ENCODE measurements at regions not wholly inside any gene's neighbourhood (a gene's known extent, or its start where the extent isn't known, plus 50 kb on each side); places are given as distances from the start of the nearest gene placed in this dataset.

DNA sequence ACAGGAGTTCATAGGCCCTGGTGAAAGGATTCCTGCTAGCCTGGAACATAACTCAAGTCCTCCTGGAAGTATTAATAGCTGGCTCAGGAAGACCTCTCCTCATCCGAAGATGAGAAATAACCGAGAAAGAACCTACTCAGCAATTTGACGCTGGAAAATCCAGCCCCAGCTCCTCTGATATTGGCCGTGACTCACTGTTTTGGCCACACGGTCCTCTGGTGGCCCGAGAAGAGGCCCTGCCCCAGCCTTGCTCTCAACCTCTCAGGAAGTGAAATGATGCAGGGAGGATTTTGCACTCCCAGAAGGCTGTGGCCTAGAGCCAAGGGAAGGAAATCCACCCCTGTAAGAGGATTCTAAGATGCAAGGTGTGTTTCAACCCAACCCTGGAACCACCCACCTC, 121.6 kb downstream of the MTPAP start:
- Histone ChIP-seq H3K79me2 (ENCODE audit: insufficient read depth, low read depth, low read length) (no peaks in the 10 kb centered on the region), H3K9me2 (ENCODE audit: insufficient read depth, low read length) (no peaks in the 10 kb centered on the region), H3K4me1 (ENCODE audit: insufficient read depth, low read length, poor library complexity, severe bottlenecking) (peaks cover 8% of the 10 kb centered on the region), H3K4me2 (ENCODE audit: low read length) (no peak overlapping the region), H4K20me1 (ENCODE audit: insufficient read depth, low read length) (no peaks in the 10 kb centered on the region), H2AFZ (ENCODE audit: low read length) (no peak overlapping the region), H3K27ac (ENCODE audit: low read depth, low read length, poor library complexity, severe bottlenecking) (no peak overlapping the region), H3K4me3 (ENCODE audit: low read depth, low read length, poor library complexity, severe bottlenecking) (no peak overlapping the region), H3K36me3 (ENCODE audit: insufficient read depth, low read length) (no peaks in the 10 kb centered on the region), H3K9me3 (ENCODE audit: low read length) (no peaks in the 10 kb centered on the region)
- intact Hi-C loops (cut with micrococcal nuclease; ENCODE audit: unreplicated experiment): no loop called here
- POLR2A ChIA-PET: interaction anchor here (0.7 to 1.2 kb wide), 2 partner anchors 121 to 901 kb away, joined by 6 read pairs; no protein-coding TSS in a partner anchor
- CTCF ChIA-PET (ENCODE audit: unreplicated experiment): no interaction called here
- TF ChIP-seq EZH2phosphoT487 (IDR thresholded peaks at IDR 0.05; ENCODE audit: borderline replicate concordance, low read depth, low read length): no peak
- TF ChIP-seq, protein P1, sequence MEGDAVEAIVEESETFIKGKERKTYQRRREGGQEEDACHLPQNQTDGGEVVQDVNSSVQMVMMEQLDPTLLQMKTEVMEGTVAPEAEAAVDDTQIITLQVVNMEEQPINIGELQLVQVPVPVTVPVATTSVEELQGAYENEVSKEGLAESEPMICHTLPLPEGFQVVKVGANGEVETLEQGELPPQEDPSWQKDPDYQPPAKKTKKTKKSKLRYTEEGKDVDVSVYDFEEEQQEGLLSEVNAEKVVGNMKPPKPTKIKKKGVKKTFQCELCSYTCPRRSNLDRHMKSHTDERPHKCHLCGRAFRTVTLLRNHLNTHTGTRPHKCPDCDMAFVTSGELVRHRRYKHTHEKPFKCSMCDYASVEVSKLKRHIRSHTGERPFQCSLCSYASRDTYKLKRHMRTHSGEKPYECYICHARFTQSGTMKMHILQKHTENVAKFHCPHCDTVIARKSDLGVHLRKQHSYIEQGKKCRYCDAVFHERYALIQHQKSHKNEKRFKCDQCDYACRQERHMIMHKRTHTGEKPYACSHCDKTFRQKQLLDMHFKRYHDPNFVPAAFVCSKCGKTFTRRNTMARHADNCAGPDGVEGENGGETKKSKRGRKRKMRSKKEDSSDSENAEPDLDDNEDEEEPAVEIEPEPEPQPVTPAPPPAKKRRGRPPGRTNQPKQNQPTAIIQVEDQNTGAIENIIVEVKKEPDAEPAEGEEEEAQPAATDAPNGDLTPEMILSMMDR (conservative IDR thresholded peaks at IDR 0.05; ENCODE audit: low read length): no peak
- no peak for DNase-seq (ENCODE audit: low spot score)
- BruUV-seq (replicated peaks): no TSS peak

DNA sequence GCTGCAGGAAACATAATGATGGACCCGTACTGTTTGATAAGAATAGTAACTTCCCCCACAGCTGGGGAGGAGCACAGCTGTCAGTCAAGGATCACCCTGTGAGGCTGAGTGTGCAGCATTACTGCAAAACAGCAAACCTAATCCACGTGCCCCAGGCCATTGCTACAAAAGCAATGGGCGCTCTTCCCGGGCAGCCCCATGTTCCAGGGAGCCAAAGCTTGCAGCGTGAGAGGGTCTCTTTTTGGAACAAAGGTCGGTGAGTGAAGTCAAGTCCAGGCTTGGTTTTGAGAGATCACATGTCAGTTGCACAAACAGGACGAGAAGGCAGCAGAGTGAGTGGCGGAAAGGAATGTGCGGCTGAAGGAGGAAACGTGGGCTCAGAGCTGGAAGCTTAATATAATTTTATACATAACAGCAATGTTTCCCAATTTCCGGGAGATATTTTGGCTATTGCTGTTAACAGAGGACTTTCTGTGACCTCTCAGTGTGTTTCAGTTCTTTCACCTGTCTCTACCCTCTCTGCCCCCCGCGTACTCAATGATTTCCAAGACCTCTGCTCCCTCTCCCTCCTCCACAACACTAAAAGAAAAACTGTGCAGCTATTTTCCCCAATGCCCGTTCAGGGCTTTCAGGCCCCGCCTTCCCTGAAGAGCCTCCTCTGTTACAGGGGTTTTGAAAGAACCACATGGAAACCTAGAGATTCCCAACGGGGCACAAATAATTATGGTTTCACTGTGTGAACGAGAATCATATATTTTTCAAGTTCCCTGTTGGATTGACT, 128.9 kb downstream of the MTPAP start:
- H4K20me1 ChIP-seq (ENCODE audit: insufficient read depth, low read length): no peaks in the 10 kb centered on the region
- TF ChIP-seq EZH2phosphoT487 (IDR thresholded peaks at IDR 0.05; ENCODE audit: borderline replicate concordance, low read depth, low read length): no peak
- TF ChIP-seq, protein P1 (conservative IDR thresholded peaks at IDR 0.05; ENCODE audit: low read length): no peak
- POLR2A ChIA-PET: interaction anchor here (0.5 kb wide), 1 partner anchor 276 kb away, joined by 3 read pairs; no protein-coding TSS in a partner anchor
- peak overlapping the region; percentile 86 for H2AFZ ChIP-seq (ENCODE audit: low read length)
- no peaks in the 10 kb centered on the region for H3K36me3 ChIP-seq (ENCODE audit: insufficient read depth, low read length)
- peak overlapping the region; percentile 70 for H3K4me2 ChIP-seq (ENCODE audit: low read length)
- DNase-seq (ENCODE audit: low spot score): peak; percentile 75
- no peaks in the 10 kb centered on the region for H3K79me2 ChIP-seq (ENCODE audit: insufficient read depth, low read depth, low read length)
- peak overlapping the region; percentile 39 for H3K27ac ChIP-seq (ENCODE audit: low read depth, low read length, poor library complexity, severe bottlenecking)
- no TSS peak for BruUV-seq (replicated peaks)
- peak overlapping the region; percentile 53 for H3K4me3 ChIP-seq (ENCODE audit: low read depth, low read length, poor library complexity, severe bottlenecking)
- H3K9me3 ChIP-seq (ENCODE audit: low read length): no peaks in the 10 kb centered on the region
- CTCF ChIA-PET (ENCODE audit: unreplicated experiment): no interaction called here
- intact Hi-C loops (cut with micrococcal nuclease; ENCODE audit: unreplicated experiment): no loop called here
- peaks cover 31% of the 10 kb centered on the region for H3K4me1 ChIP-seq (ENCODE audit: insufficient read depth, low read length, poor library complexity, severe bottlenecking)
- H3K9me2 ChIP-seq (ENCODE audit: insufficient read depth, low read length): no peaks in the 10 kb centered on the region

DNA sequence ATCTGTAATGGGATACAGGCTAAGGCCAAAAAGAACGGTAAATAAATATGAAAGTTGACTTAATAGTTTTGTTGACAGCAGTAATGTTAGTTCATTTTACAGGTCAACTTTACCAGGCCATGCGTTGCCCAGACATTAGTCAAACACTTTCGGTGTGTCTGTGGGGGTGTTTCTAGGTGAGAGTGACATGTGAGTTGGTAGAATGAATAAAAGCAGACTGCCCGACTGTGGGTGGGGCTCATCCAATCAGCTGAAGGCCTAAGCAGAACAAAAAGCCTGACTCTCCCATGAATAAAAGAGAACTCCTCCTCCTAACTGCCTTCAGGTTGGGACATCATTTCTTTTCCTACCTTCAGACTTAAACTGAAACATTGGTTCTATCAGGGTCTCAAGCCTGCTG, 132.3 kb downstream of the MTPAP start:
- no peaks in the 10 kb centered on the region for H3K9me2 ChIP-seq (ENCODE audit: insufficient read depth, low read length)
- no peaks in the 10 kb centered on the region for H3K9me3 ChIP-seq (ENCODE audit: low read length)
- no peaks in the 10 kb centered on the region for H4K20me1 ChIP-seq (ENCODE audit: insufficient read depth, low read length)
- peaks cover 31% of the 10 kb centered on the region for H3K4me1 ChIP-seq (ENCODE audit: insufficient read depth, low read length, poor library complexity, severe bottlenecking)
- H3K4me2 ChIP-seq (ENCODE audit: low read length): no peak overlapping the region
- H3K36me3 ChIP-seq (ENCODE audit: insufficient read depth, low read length): no peaks in the 10 kb centered on the region
- H3K79me2 ChIP-seq (ENCODE audit: insufficient read depth, low read depth, low read length): no peaks in the 10 kb centered on the region
- TF ChIP-seq, protein P1 (conservative IDR thresholded peaks at IDR 0.05; ENCODE audit: low read length): no peak
- no peak for TF ChIP-seq EZH2phosphoT487 (IDR thresholded peaks at IDR 0.05; ENCODE audit: borderline replicate concordance, low read depth, low read length)
- H2AFZ ChIP-seq (ENCODE audit: low read length): no peak overlapping the region; the same call in 1 of the 2 replicates
- ChIA-PET CTCF (ENCODE audit: unreplicated experiment) (no interaction called here), POLR2A (no interaction called here)
- no peak overlapping the region for H3K27ac ChIP-seq (ENCODE audit: low read depth, low read length, poor library complexity, severe bottlenecking)
- intact Hi-C loops (cut with micrococcal nuclease; ENCODE audit: unreplicated experiment): no loop called here
- DNase-seq (ENCODE audit: low spot score): no peak
- H3K4me3 ChIP-seq (ENCODE audit: low read depth, low read length, poor library complexity, severe bottlenecking): no peak overlapping the region
- no TSS peak for BruUV-seq (replicated peaks)
